GM20431 (cell line): ENCODE measurements at regions not wholly inside any gene's neighbourhood (a gene's known extent, or its start where the extent isn't known, plus 50 kb on each side); places are given as distances from the start of the nearest gene placed in this dataset.
"Not testable (repeated sequence)": the region's sequence is repeated elsewhere in the genome, so short reads cannot be mapped to it uniquely, and the experiment has no call there.

Source experiments
- in situ Hi-C: fragments of 300-500 bp; cut with MseI, MboI; formaldehyde crosslinking; loops from one replicate; pipeline ENCODE4 v1.15.0; 2020; ENCODE audit warnings: low sequenced_read_pairs; ENCODE audit not compliant: unreplicated experiment

- in situ Hi-C loops = no loop called here
Observed at GRCh38 chr6:9766240-9766915, 648.5 kb downstream of the TFAP2A start.

DNA sequence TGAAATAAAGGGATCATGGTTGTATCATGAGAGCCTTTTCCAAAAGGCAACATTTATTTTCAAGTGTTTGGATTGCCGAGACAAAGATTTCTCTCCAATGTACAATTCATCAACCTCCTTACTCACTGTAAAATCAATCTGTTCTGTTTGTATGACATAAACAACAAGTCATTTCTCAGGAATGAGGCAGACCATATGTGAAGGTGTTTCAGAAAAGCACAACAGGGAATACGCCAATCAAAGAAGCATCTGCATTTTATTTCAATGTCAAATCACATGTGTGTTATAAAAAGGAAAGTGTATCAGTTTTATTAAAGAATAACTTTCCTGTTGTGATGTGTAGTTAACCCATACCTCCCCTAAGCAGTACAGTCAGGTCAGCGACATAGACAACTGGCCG is 653.7 kb downstream of the TFAP2A start:
- in situ Hi-C loops = no loop called here

GRCh38 chr6:9754515-9754914 is 660.4 kb downstream of the TFAP2A start:
- in situ Hi-C loops = no loop called here

- in situ Hi-C loops = no loop called here
Observed at GRCh38 chr6:9745966-9746365, 668.9 kb downstream of the TFAP2A start.

DNA sequence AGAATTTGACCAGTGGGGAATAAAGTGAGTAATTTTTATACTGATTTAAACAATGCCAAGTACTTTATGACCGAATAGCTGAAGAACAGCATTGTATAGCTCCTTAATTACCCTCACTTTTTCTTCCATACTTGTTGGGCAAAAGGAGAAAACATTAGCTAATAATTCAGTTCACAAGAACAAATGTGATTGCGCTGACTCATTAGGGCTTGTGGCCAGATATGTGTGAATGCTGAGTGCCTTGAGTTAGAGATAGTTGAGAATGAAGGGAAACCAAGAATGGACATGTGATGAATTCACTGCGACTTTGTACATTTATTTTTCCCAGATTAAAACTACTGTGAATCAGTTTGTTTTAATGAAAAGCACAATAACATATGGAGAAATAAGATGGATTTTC is 669.4 kb downstream of the TFAP2A start:
- in situ Hi-C loops = no loop called here

- in situ Hi-C loops = no loop called here
Observed at GRCh38 chr6:9744119-9744518, 670.8 kb downstream of the TFAP2A start.

GRCh38 chr6:9732056-9732455 is 682.8 kb downstream of the TFAP2A start:
- in situ Hi-C loops = no loop called here

GRCh38 chr6:9725776-9726175 is 689.1 kb downstream of the TFAP2A start:
- in situ Hi-C loops = not testable (repeated sequence)

DNA sequence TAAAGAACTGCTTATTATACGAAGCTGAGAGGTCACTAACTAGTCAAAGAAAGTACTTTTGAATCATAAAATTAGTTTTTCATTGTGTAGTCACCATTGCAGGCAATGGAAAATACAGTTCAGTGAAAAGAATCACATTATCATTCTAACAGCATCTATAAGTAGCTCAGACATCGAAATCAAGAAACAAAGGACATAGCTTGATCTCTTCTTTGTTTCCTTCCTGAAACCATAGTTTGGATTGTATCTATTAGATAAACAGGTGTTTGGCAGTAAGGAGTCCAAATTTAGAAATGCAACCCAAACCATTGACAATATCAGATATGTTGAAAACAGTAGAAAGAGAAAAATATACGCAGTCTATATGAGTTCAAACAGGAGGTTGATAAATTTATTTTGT is 697.3 kb downstream of the TFAP2A start:
- in situ Hi-C loops = no loop called here

- in situ Hi-C loops = no loop called here
Observed at GRCh38 chr6:9711365-9711764, 703.5 kb downstream of the TFAP2A start.

DNA sequence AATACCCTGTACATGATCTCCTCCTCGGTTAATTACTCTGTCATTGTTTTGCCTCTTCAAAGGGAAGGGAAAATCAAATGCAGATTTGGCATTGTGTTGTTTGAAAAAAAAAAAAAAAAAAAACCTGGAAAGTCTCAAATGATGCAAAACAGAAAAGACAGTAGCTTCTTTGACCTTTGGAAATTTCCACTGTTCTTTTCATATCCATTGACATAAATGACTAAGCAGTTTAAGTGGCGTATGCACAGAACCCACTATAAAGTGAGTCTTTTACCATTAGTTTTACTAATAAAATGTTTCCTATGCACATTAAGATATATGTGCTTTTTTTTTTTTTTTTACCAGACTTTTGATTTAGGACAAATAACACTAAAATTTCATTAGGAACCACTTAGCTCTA is 704.3 kb downstream of the TFAP2A start:
- in situ Hi-C loops = no loop called here

DNA sequence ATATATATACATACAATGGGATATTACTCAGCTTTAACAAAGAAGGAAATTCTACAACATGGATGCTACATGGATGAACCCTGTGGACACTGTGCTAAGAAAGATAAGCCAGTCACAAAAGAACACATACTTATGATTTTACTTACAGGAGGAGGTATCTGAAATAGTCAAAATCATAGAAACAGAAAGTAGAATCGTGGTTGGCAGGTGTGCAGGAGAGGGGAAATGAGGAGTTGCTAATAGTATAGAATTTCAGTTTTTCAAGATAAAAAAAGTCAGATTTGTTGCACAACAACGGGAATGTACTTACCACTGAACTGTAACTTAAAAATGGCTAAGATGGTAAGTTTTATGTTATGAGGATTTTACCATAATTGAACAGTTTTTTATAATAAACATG is 706.3 kb downstream of the TFAP2A start:
- in situ Hi-C loops = no loop called here

- in situ Hi-C loops = no loop called here
Observed at GRCh38 chr6:9704989-9705388, 709.9 kb downstream of the TFAP2A start.

GRCh38 chr6:9702914-9703313 is 712.0 kb downstream of the TFAP2A start:
- in situ Hi-C loops = no loop called here

DNA sequence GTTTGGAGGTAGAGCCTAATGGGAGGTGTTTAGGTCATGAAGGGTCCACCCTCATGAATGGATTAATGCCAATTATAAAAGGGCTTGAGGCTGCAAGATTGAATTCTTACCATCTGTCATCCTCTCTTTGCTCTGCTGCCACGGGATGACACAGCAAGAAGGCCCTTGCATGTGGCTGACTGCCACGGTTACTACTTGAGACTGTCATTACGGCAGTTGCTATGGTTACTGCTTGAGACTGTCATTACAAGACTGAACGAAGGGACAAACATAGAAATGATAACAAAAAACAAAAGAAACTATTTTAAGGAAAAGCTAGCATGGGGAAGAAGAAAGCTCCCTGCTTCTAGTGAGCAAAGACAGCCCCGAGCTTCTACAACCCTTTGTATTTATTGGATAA is 715.0 kb downstream of the TFAP2A start:
- in situ Hi-C loops = no loop called here

GRCh38 chr6:9697263-9697931 is 717.5 kb downstream of the TFAP2A start:
- in situ Hi-C loops = no loop called here

DNA sequence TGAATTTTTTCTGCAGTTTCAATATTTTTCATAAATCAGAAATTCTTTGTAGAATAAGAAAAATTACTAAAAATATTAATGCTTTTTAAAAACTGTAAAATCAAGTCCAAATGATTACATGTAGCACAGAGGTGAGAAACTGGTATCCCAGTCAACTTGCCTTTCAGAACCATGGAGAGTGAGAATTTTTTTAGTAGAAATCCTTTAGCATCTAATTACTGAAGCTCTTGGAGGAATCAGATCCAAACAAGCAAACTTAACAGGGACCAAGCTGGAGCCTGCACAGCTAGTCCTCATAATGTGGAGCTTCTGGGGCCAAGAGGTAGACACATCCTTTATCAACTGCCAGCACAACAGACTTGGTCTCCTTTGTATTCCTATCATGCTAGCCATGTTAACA is 724.5 kb downstream of the TFAP2A start:
- in situ Hi-C loops = no loop called here

- in situ Hi-C loops = not testable (repeated sequence)
Observed at GRCh38 chr6:9680727-9681126, 734.1 kb downstream of the TFAP2A start.

DNA sequence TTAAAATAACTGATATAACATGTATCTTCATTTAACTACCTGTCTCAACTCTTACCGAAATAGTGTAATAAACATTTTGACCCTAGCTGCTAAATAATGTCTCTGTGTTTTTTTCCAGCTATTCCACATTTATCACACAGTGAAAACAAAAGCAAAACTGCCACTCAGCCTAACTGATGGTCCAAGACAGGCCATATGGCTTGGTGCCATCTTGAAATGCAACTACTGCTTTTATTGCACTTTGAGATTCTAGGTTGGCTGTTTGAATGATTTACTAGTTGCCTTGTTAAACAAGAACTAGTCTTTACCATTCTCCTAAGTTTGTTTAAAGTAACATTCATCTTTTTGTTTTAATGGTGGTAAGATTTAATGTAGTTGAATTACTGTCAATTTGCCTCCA is 739.8 kb downstream of the TFAP2A start:
- in situ Hi-C loops = no loop called here

- in situ Hi-C loops = no loop called here
Observed at GRCh38 chr6:9659848-9660247, 755.0 kb downstream of the TFAP2A start.

GRCh38 chr6:9657994-9658393 is 756.9 kb downstream of the TFAP2A start:
- in situ Hi-C loops = no loop called here

DNA sequence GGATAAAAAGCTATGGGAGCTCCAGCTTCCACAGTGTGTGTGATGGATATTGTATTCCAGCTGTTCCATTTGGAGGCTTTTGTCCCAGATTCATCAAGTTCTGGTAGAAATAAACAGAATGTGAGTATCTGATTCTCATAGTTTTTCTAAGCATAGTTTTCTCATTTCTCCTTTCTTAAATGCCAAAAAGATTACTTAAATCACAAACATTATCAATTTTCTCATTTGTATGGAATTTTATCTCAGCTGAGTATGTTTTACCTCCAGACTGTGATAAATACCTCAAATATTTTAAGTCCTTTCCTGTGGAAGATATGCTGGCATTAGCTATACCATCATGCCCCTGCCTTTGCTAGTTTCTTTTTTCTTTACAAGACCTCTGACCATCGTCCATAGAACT is 767.3 kb downstream of the TFAP2A start:
- in situ Hi-C loops = no loop called here
